ENCODE measurements at regions not wholly inside any gene's neighbourhood (a gene's known extent, or its start where the extent isn't known, plus 50 kb on each side); places are given as distances from the start of the nearest gene placed in this dataset.

- Mint-ChIP-seq H3K27ac (ENCODE audit: unreplicated experiment) (no peak overlapping the region), H3K4me1 (ENCODE audit: low read depth, unreplicated experiment) (peaks cover 3% of the 10 kb centered on the region), H3K27me3 (ENCODE audit: low read depth, unreplicated experiment) (no peaks in the 10 kb centered on the region), H3K4me3 (ENCODE audit: unreplicated experiment) (no peak overlapping the region), H3K9me3 (ENCODE audit: unreplicated experiment) (peaks cover 4% of the 10 kb centered on the region), H3K36me3 (ENCODE audit: low read depth, unreplicated experiment) (no peaks in the 10 kb centered on the region)
- no peak overlapping the region for H3K9ac ChIP-seq (ENCODE audit: low read length)
- H3K36me3 ChIP-seq (ENCODE audit: insufficient read depth, low read length), result no peaks in the 10 kb centered on the region
- H3K27me3 ChIP-seq (ENCODE audit: insufficient read depth, low read length), result peaks cover 3% of the 10 kb centered on the region
- no peak for FAIRE-seq
- H3K4me3 ChIP-seq (ENCODE audit: insufficient read depth, low read depth, low read length), result no peak overlapping the region
- H3K27ac ChIP-seq (ENCODE audit: low read depth, low read length), result no peak overlapping the region
- H3K9me3 ChIP-seq (ENCODE audit: insufficient read depth, low read depth, low read length), result peaks cover 4% of the 10 kb centered on the region
- no peak overlapping the region for H3K4me2 ChIP-seq (ENCODE audit: low read length)
- no peaks in the 10 kb centered on the region for H3K79me2 ChIP-seq (ENCODE audit: insufficient read depth, low read length)
- H4K20me1 ChIP-seq (ENCODE audit: insufficient read depth, low read length), result no peaks in the 10 kb centered on the region
- TF ChIP-seq CTCF (IDR thresholded peaks at IDR 0.05; ENCODE audit: insufficient read depth, low read depth, low read length) (no peak), EZH2 (IDR thresholded peaks at IDR 0.05; ENCODE audit: insufficient read depth, low read length) (no peak)
- no peak for DNase-seq (ENCODE audit: low read depth)
- H2AFZ ChIP-seq (ENCODE audit: low read depth, low read length), result no peak overlapping the region
- H3K4me1 ChIP-seq (ENCODE audit: insufficient read depth, low read length), result peaks cover 5% of the 10 kb centered on the region
These were observed 386.8 kb downstream of the RAPGEF2 start for GRCh38 chr4:159489646-159490045.

- peaks cover 4% of the 10 kb centered on the region for H3K9me3 Mint-ChIP-seq (ENCODE audit: unreplicated experiment)
- H3K4me1 ChIP-seq (ENCODE audit: insufficient read depth, low read length), result no peaks in the 10 kb centered on the region
- TF ChIP-seq EZH2 (IDR thresholded peaks at IDR 0.05; ENCODE audit: insufficient read depth, low read length) (no peak), CTCF (IDR thresholded peaks at IDR 0.05; ENCODE audit: insufficient read depth, low read depth, low read length) (no peak)
- H3K79me2 ChIP-seq (ENCODE audit: insufficient read depth, low read length), result no peaks in the 10 kb centered on the region
- peaks cover 3% of the 10 kb centered on the region for H3K4me1 Mint-ChIP-seq (ENCODE audit: low read depth, unreplicated experiment)
- no peak for FAIRE-seq
- H3K36me3 Mint-ChIP-seq (ENCODE audit: low read depth, unreplicated experiment), result no peaks in the 10 kb centered on the region
- no peaks in the 10 kb centered on the region for H3K36me3 ChIP-seq (ENCODE audit: insufficient read depth, low read length)
- no peaks in the 10 kb centered on the region for H3K27me3 ChIP-seq (ENCODE audit: insufficient read depth, low read length)
- H3K4me3 ChIP-seq (ENCODE audit: insufficient read depth, low read depth, low read length), result no peak overlapping the region
- no peak overlapping the region for H3K4me3 Mint-ChIP-seq (ENCODE audit: unreplicated experiment)
- peaks cover 4% of the 10 kb centered on the region for H3K9me3 ChIP-seq (ENCODE audit: insufficient read depth, low read depth, low read length)
- H4K20me1 ChIP-seq (ENCODE audit: insufficient read depth, low read length), result no peaks in the 10 kb centered on the region
- DNase-seq (ENCODE audit: low read depth), result peak; percentile 41
- no peaks in the 10 kb centered on the region for H3K27me3 Mint-ChIP-seq (ENCODE audit: low read depth, unreplicated experiment)
- no peak overlapping the region for H3K27ac ChIP-seq (ENCODE audit: low read depth, low read length)
- H3K9ac ChIP-seq (ENCODE audit: low read length), result no peak overlapping the region
- H3K4me2 ChIP-seq (ENCODE audit: low read length), result no peak overlapping the region
- H2AFZ ChIP-seq (ENCODE audit: low read depth, low read length), result no peak overlapping the region
- no peak overlapping the region for H3K27ac Mint-ChIP-seq (ENCODE audit: unreplicated experiment)
These were observed 392.8 kb downstream of the RAPGEF2 start for GRCh38 chr4:159495515-159496236.

GRCh38 chr4:159496248-159496647, 393.4 kb downstream of the RAPGEF2 start:
- Histone ChIP-seq H3K4me3 (ENCODE audit: insufficient read depth, low read depth, low read length) (no peak overlapping the region), H3K79me2 (ENCODE audit: insufficient read depth, low read length) (no peaks in the 10 kb centered on the region), H3K27ac (ENCODE audit: low read depth, low read length) (no peak overlapping the region), H3K9ac (ENCODE audit: low read length) (no peak overlapping the region), H3K36me3 (ENCODE audit: insufficient read depth, low read length) (no peaks in the 10 kb centered on the region), H4K20me1 (ENCODE audit: insufficient read depth, low read length) (no peaks in the 10 kb centered on the region), H2AFZ (ENCODE audit: low read depth, low read length) (no peak overlapping the region), H3K4me2 (ENCODE audit: low read length) (no peak overlapping the region), H3K9me3 (ENCODE audit: insufficient read depth, low read depth, low read length) (peaks cover 4% of the 10 kb centered on the region), H3K27me3 (ENCODE audit: insufficient read depth, low read length) (no peaks in the 10 kb centered on the region), H3K4me1 (ENCODE audit: insufficient read depth, low read length) (no peaks in the 10 kb centered on the region)
- peaks cover 3% of the 10 kb centered on the region for H3K4me1 Mint-ChIP-seq (ENCODE audit: low read depth, unreplicated experiment)
- no peaks in the 10 kb centered on the region for H3K36me3 Mint-ChIP-seq (ENCODE audit: low read depth, unreplicated experiment)
- no peak overlapping the region for H3K27ac Mint-ChIP-seq (ENCODE audit: unreplicated experiment)
- TF ChIP-seq EZH2 (IDR thresholded peaks at IDR 0.05; ENCODE audit: insufficient read depth, low read length), result no peak
- TF ChIP-seq CTCF (IDR thresholded peaks at IDR 0.05; ENCODE audit: insufficient read depth, low read depth, low read length), result no peak
- H3K4me3 Mint-ChIP-seq (ENCODE audit: unreplicated experiment), result no peak overlapping the region
- H3K9me3 Mint-ChIP-seq (ENCODE audit: unreplicated experiment), result peaks cover 4% of the 10 kb centered on the region
- DNase-seq (ENCODE audit: low read depth) (no peak), FAIRE-seq (no peak)
- H3K27me3 Mint-ChIP-seq (ENCODE audit: low read depth, unreplicated experiment), result no peaks in the 10 kb centered on the region
